ENCODE measurements at regions not wholly inside any gene's neighbourhood (a gene's known extent, or its start where the extent isn't known, plus 50 kb on each side); places are given as distances from the start of the nearest gene placed in this dataset.

DNA sequence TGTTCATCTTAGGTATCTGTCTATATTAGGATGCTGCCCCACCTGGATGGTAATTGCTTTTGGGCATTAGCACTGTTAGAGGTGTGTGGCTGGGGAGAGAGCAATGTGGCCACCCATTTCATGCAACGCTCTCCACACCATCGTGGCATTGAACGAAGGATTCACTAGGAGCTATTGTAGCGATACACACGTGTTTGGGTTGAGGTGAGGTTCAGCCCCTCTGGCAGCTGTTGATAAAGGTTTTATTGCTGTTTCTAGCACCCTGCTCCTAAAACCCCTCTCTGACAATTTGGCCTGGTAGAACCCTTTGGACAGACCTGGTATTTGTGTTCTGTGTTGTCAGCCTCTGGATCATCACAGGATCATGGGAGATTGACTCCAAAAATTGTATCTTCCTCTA lies 280.9 kb downstream of the PRL start:
- no peak for FAIRE-seq
- no peak for DNase-seq (ENCODE audit: insufficient read length, low spot score)
- TF ChIP-seq CTCF (IDR thresholded peaks at IDR 0.05; ENCODE audit: insufficient read depth, missing control alignments): no peak

GRCh38 chr6:22017272-22017671 lies 279.6 kb downstream of the PRL start:
- no peak for DNase-seq (ENCODE audit: insufficient read length, low spot score)
- FAIRE-seq: no peak
- TF ChIP-seq CTCF (IDR thresholded peaks at IDR 0.05; ENCODE audit: insufficient read depth, missing control alignments): no peak

DNA sequence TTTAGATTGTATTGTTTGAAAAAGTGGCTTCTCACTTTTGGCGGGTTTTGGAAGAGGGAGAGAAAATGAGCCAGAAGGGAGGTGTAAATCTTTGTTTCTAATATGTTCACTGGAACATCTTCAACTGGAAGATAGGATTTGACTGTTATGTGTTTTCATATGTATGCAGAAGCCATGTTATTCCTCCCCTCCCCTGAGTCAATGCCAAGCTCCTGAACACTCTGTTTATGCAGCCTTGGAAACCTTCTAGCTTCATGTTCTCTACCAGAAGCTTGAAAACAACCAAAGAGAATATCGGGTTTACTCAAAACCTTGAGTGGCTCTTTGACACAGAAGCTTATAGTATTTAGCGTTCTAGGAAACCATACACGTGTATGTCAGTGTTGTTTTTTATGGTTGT lies 279.1 kb downstream of the PRL start:
- no peak for TF ChIP-seq CTCF (IDR thresholded peaks at IDR 0.05; ENCODE audit: insufficient read depth, missing control alignments)
- DNase-seq (ENCODE audit: insufficient read length, low spot score) (no peak), FAIRE-seq (no peak)

GRCh38 chr6:22019857-22020256 lies 277.0 kb downstream of the PRL start:
- DNase-seq (ENCODE audit: insufficient read length, low spot score) (no peak), FAIRE-seq (no peak)
- TF ChIP-seq CTCF (IDR thresholded peaks at IDR 0.05; ENCODE audit: insufficient read depth, missing control alignments): no peak

DNA sequence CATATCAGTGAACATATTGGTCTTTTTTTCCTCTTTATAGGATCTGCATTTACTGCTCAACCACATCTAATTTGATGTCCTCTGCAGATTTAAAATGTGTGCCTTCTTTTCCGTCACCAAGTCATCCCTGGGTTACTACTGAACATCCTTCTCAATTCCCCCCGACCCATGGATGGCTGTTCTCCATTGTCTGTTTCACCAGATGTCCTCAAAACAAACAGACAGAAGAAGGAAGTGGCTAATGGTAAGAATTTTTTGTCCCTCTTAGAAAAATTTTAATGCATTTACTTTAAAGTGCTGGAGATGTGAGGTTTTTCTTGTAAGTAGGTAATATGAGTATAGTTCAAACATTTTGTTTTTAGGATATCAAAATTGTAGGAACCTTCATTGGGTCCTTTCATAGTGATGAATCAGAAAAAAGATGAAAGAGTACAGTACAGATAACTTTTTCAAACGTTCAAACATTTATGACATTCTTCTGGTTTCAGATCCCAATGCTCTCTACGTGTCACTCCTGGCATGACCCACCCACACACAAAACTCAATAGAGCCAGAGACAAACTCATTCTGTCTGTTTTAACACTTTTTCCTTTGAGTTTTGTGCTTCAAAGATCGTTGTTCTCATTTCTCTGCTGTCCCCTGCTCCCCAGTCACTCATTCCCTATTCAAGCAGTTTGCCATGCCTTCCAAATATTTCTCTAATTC lies 276.4 kb downstream of the PRL start:
- FAIRE-seq (no peak), DNase-seq (ENCODE audit: insufficient read length, low spot score) (no peak)
- no peak for TF ChIP-seq CTCF (IDR thresholded peaks at IDR 0.05; ENCODE audit: insufficient read depth, missing control alignments)

- DNase-seq (ENCODE audit: insufficient read length, low spot score) (no peak), FAIRE-seq (no peak)
- TF ChIP-seq CTCF (IDR thresholded peaks at IDR 0.05; ENCODE audit: insufficient read depth, missing control alignments): no peak
These were observed 274.9 kb downstream of the PRL start for GRCh38 chr6:22021966-22022365.

DNA sequence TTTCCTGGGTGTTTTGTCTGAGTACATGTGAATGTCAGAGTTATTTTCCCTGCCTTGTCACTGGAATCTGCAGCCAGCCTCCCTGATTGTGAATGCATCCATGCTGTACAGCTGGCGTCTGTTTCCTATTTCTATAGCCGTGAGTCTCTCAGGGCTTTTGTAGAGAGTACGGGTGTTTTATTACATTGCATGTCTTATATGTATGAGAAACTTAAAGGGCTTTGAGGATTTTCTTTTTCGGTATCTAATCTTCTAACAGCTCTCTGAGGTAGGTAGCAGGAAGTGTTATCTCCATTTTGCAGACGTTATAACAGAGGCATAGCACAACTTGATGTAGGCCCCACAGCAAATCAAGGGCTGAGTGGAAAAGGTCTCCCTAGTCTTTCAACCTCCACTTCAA lies 272.9 kb downstream of the PRL start:
- TF ChIP-seq CTCF (IDR thresholded peaks at IDR 0.05; ENCODE audit: insufficient read depth, missing control alignments): no peak
- no peak for FAIRE-seq

More for the DNA sequence above, 272.9 kb downstream of the PRL start:
- DNase-seq (ENCODE audit: insufficient read length, low spot score): no peak
